ENCODE measurements at regions not wholly inside any gene's neighbourhood (a gene's known extent, or its start where the extent isn't known, plus 50 kb on each side); places are given as distances from the start of the nearest gene placed in this dataset.
"Not testable (repeated sequence)": the region's sequence is repeated elsewhere in the genome, so short reads cannot be mapped to it uniquely, and the experiment has no call there.

GRCh38 chrX:102784550-102784949 lies 64.0 kb downstream of the GPRASP3 start:
- DNase-seq: no peak

- DNase-seq: no peak
Measured at GRCh38 chrX:102787283-102787682, 66.7 kb downstream of the GPRASP3 start.

GRCh38 chrX:102808336-102808735 lies 87.8 kb downstream of the GPRASP3 start:
- no peak for DNase-seq

GRCh38 chrX:102818269-102818668 lies 97.7 kb downstream of the GPRASP3 start:
- DNase-seq: not testable (repeated sequence)

GRCh38 chrX:102832661-102833060 lies 104.4 kb upstream of the RAB40AL start:
- DNase-seq: no peak

GRCh38 chrX:102833136-102833535 lies 103.9 kb upstream of the RAB40AL start:
- no peak for DNase-seq

- no peak for DNase-seq
Measured at GRCh38 chrX:102835504-102836146, 101.4 kb upstream of the RAB40AL start.

- no peak for DNase-seq
Measured at GRCh38 chrX:102837847-102838246, 99.2 kb upstream of the RAB40AL start.

- DNase-seq: no peak
Measured at GRCh38 chrX:102840871-102841705, 96.0 kb upstream of the RAB40AL start.

GRCh38 chrX:102841706-102842003 lies 95.4 kb upstream of the RAB40AL start:
- no peak for DNase-seq

GRCh38 chrX:102845020-102845419 lies 92.1 kb upstream of the RAB40AL start:
- DNase-seq: no peak

GRCh38 chrX:102846544-102847236 lies 90.4 kb upstream of the RAB40AL start:
- DNase-seq: no peak

GRCh38 chrX:102847362-102847761 lies 89.7 kb upstream of the RAB40AL start:
- no peak for DNase-seq

- DNase-seq: no peak
Measured at GRCh38 chrX:102849396-102849795, 87.7 kb upstream of the RAB40AL start.

- not testable (repeated sequence) for DNase-seq
Measured at GRCh38 chrX:102858826-102859549, 78.1 kb upstream of the RAB40AL start.

GRCh38 chrX:102859550-102859871 lies 77.6 kb upstream of the RAB40AL start:
- no peak for DNase-seq

- no peak for DNase-seq
Measured at GRCh38 chrX:102860235-102860634, 76.8 kb upstream of the RAB40AL start.

- peak; percentile 85 for DNase-seq
Measured at GRCh38 chrX:102863735-102864134, 73.3 kb upstream of the RAB40AL start.

- no peak for DNase-seq
Measured at GRCh38 chrX:102866981-102867656, 70.0 kb upstream of the RAB40AL start.

GRCh38 chrX:102883491-102883890 lies 53.6 kb upstream of the RAB40AL start:
- DNase-seq: no peak
